Endothelial cell of umbilical vein (primary cell): ENCODE measurements at regions not wholly inside any gene's neighbourhood (a gene's known extent, or its start where the extent isn't known, plus 50 kb on each side); places are given as distances from the start of the nearest gene placed in this dataset.

Experiments
- BruUV-seq: library from RNA; stranded (reverse); fragments of 400-500 nt; replicated peaks from 2 replicates; lab custom pipeline; 2021; lab: Mats Ljungman, UMichigan
- CTCF ChIA-PET: fragments of 300-600, 350-600 bp; sonication (Branson Sonifier 250); formaldehyde crosslinking; loops from one replicate; lab custom pipeline; 2021; ENCODE audit warnings: antibody characterized with exemption, inconsistent platforms; lab: Charles Lee
- POLR2A ChIA-PET: fragments of 300-600, 350-600 bp; sonication (Branson Sonifier 250); formaldehyde crosslinking; loops from one replicate; lab custom pipeline; 2021; ENCODE audit warnings: antibody characterized with exemption, inconsistent platforms; lab: Charles Lee
- DNase-seq: peaks from one replicate; pipeline ENCODE4 v3.0.0-alpha.2; 2011; ENCODE audit warnings: low read depth, low spot score
- FAIRE-seq: peaks from 2 replicates; lab custom pipeline; 2011; peaks lifted over from hg19 to GRCh38; lab: Jason Lieb, UNC
- H2AFZ ChIP-seq: 2 replicates; pipeline ENCODE4 v1.6.0; 2012; ENCODE audit warnings: low read depth, low read length, control low read depth, inconsistent platforms
- H3K27ac ChIP-seq: 2 replicates; pipeline ENCODE4 v1.5.1; 2011; ENCODE audit warnings: low read depth, mild to moderate bottlenecking, control low read depth, low read length, moderate library complexity; ENCODE audit not compliant: insufficient read depth
- H3K27me3 ChIP-seq, 2 experiments: 2 replicates each; pipeline versions ENCODE4 v1.6.0 to v1.6.1; 2011; ENCODE audit warnings: low read length in 2 of 2, mixed read lengths in 1 of 2; ENCODE audit not compliant: control insufficient read depth in 2 of 2, insufficient read depth in 2 of 2
- H3K36me3 ChIP-seq, 2 experiments: 2 replicates in 1 of 2; 3 replicates in 1 of 2; pipeline ENCODE4 v1.5.1; 2011; ENCODE audit warnings: low read length in 2 of 2, mild to moderate bottlenecking in 1 of 2, moderate library complexity in 1 of 2; ENCODE audit not compliant: control insufficient read depth in 2 of 2, insufficient read depth in 2 of 2; ENCODE audit errors: extremely low read depth in 1 of 2
- H3K4me1 ChIP-seq: 3 replicates; pipeline ENCODE4 v1.5.1; 2011; ENCODE audit warnings: mild to moderate bottlenecking, low read length; ENCODE audit not compliant: control insufficient read depth, insufficient read depth; ENCODE audit errors: extremely low read depth
- H3K4me2 ChIP-seq: 2 replicates; pipeline ENCODE4 v1.6.1; 2011; ENCODE audit warnings: low read length, control low read depth, mixed read lengths; ENCODE audit not compliant: insufficient read depth
- H3K4me3 ChIP-seq, 3 experiments: fragments of 200-600 bp in 1 of 3; sonication (generic), shearing (Covaris generic) in 1 of 3; replicated peaks in 1 of 3; 2 replicates each; pipeline ENCODE4 v1.5.1; 2011 to 2016; ENCODE audit warnings: control low read depth in 3 of 3, low read length in 3 of 3, mild to moderate bottlenecking in 2 of 3, inconsistent platforms in 1 of 3, low read depth in 1 of 3, moderate library complexity in 1 of 3; ENCODE audit not compliant: insufficient read depth in 1 of 3
- H3K79me2 ChIP-seq: 2 replicates; pipeline ENCODE4 v1.6.0; 2012; ENCODE audit warnings: low read length, inconsistent platforms; ENCODE audit not compliant: control insufficient read depth, insufficient read depth
- H3K9ac ChIP-seq: replicated peaks from 2 replicates; pipeline ENCODE3; 2011; ENCODE audit warnings: low read length, control low read depth; ENCODE audit not compliant: insufficient read depth; ENCODE audit errors: extremely low read depth
- H3K9me1 ChIP-seq: replicated peaks from 3 replicates; pipeline ENCODE4 v1.6.0; 2011; ENCODE audit warnings: mild to moderate bottlenecking, low read length; ENCODE audit not compliant: control insufficient read depth, insufficient read depth; ENCODE audit errors: extremely low read depth
- H3K9me3 ChIP-seq: replicated peaks from 2 replicates; pipeline ENCODE4 v1.5.1; 2012; ENCODE audit warnings: low read length, inconsistent platforms; ENCODE audit not compliant: control insufficient read depth, insufficient read depth
- H4K20me1 ChIP-seq: replicated peaks from 2 replicates; pipeline ENCODE3; 2011; ENCODE audit warnings: mild to moderate bottlenecking, low read length; ENCODE audit not compliant: control insufficient read depth, insufficient read depth; ENCODE audit errors: extremely low read depth
- CTCF ChIP-seq, 2 donors: IDR thresholded peaks; 1 replicate in 1 of 2; 2 replicates in 1 of 2; pipeline ENCODE4 v1.5.1; 2011; ENCODE audit warnings: low read length in 2 of 2, mild to moderate bottlenecking in 2 of 2, moderate library complexity in 2 of 2, control low read depth in 1 of 2, inconsistent platforms in 1 of 2, low read depth in 1 of 2; ENCODE audit not compliant: insufficient read depth in 1 of 2; ENCODE audit errors: extremely low read depth in 1 of 2
- EZH2 ChIP-seq: IDR thresholded peaks from 2 replicates; pipeline ENCODE4 v1.6.1; 2012; ENCODE audit warnings: borderline replicate concordance, low read depth, mild to moderate bottlenecking, moderate library complexity, low read length, inconsistent platforms; ENCODE audit not compliant: severe bottlenecking
- FOS ChIP-seq: IDR thresholded peaks from 2 replicates; pipeline ENCODE4 v1.6.1; 2011; ENCODE audit warnings: mild to moderate bottlenecking, low read length, moderate library complexity, borderline replicate concordance; ENCODE audit not compliant: insufficient read depth
- GATA2 ChIP-seq: IDR thresholded peaks from 2 replicates; pipeline ENCODE4 v1.7.0; 2011; ENCODE audit warnings: low read depth, mild to moderate bottlenecking, moderate library complexity, mixed read lengths, low read length; ENCODE audit not compliant: insufficient read length, insufficient read depth
- JUN ChIP-seq: IDR thresholded peaks from 2 replicates; pipeline ENCODE4 v1.6.1; 2011; ENCODE audit warnings: borderline replicate concordance, low read depth; ENCODE audit not compliant: insufficient read length, insufficient read depth
- MAX ChIP-seq: IDR thresholded peaks from 2 replicates; pipeline ENCODE4 v1.6.1; 2011; ENCODE audit not compliant: insufficient read depth, insufficient read length
- MYC ChIP-seq: IDR thresholded peaks from one replicate; pipeline ENCODE4 v1.6.1; 2011; ENCODE audit warnings: mild to moderate bottlenecking, low read depth, low read length
- POLR2A ChIP-seq: IDR thresholded peaks from 2 replicates; pipeline ENCODE4 v1.6.1; 2012; ENCODE audit warnings: low read depth, mild to moderate bottlenecking, control low read depth, low read length
- POLR2AphosphoS5 ChIP-seq: IDR thresholded peaks from 2 replicates; pipeline ENCODE4 v1.6.1; 2012; ENCODE audit warnings: low read depth, mild to moderate bottlenecking, control low read depth, low read length, moderate library complexity; ENCODE audit not compliant: insufficient read depth
- dilution Hi-C: fragments of 300-500 bp; cut with MboI; formaldehyde crosslinking; loops from one replicate; pipeline ENCODE4 v1.15.0; 2019; ENCODE audit warnings: low sequenced_read_pairs; ENCODE audit not compliant: extremely low pct_ligation_motif_present
- intact Hi-C: fragments of 100-400 bp; cut with micrococcal nuclease; formaldehyde crosslinking; loops from one replicate; pipeline ENCODE4 v1.10.0; 2022

- intact Hi-C loops = no loop called here
- DNase-seq = no peak
Observed at GRCh38 chr10:1869861-1870260, 132.5 kb upstream of the ADARB2 start.

GRCh38 chr10:1860351-1860750 is 123.0 kb upstream of the ADARB2 start:
- Histone ChIP-seq H3K27me3 (no peaks in the 10 kb centered on the region), H3K4me3 (no peak overlapping the region), H3K27ac (no peak overlapping the region), H3K9me3 (peaks cover 9% of the 10 kb centered on the region), H2AFZ (no peak overlapping the region), H3K9ac (no peak overlapping the region), H3K36me3 (no peaks in the 10 kb centered on the region), H4K20me1 (no peaks in the 10 kb centered on the region), H3K9me1 (no peaks in the 10 kb centered on the region), H3K79me2 (no peaks in the 10 kb centered on the region), H3K4me2 (no peak overlapping the region), H3K4me1 (no peaks in the 10 kb centered on the region)
- ChIA-PET POLR2A (no interaction called here), CTCF (no interaction called here)
- TF ChIP-seq GATA2 = no peak
- TF ChIP-seq FOS = no peak
- TF ChIP-seq MYC = no peak
- no peak for TF ChIP-seq JUN
- no peak for TF ChIP-seq POLR2A
- TF ChIP-seq MAX = no peak
- no peak for TF ChIP-seq CTCF (IDR thresholded peaks at IDR 0.05; ENCODE audit: extremely low read depth in 1 of 2, insufficient read depth in 1 of 2, low read depth in 1 of 2, low read length in 2 of 2)
- TF ChIP-seq EZH2 = no peak
- TF ChIP-seq POLR2AphosphoS5 = no peak
- intact Hi-C loops = no loop called here
- FAIRE-seq = no peak
- BruUV-seq = no TSS peak
- dilution Hi-C loops = no loop called here
- DNase-seq = no peak

More at GRCh38 chr10:1869861-1870260, 132.5 kb upstream of the ADARB2 start:
- TF ChIP-seq MAX = no peak
- TF ChIP-seq POLR2A = no peak
- no peak overlapping the region for H3K4me2 ChIP-seq
- POLR2A ChIA-PET = no interaction called here
- H3K27ac ChIP-seq = no peak overlapping the region
- H3K79me2 ChIP-seq = no peaks in the 10 kb centered on the region
- H3K9me1 ChIP-seq = no peaks in the 10 kb centered on the region
- H3K4me3 ChIP-seq = no peak overlapping the region
- BruUV-seq = no TSS peak
- H3K9ac ChIP-seq = no peak overlapping the region
- CTCF ChIA-PET = no interaction called here
- H3K9me3 ChIP-seq = peaks cover 5% of the 10 kb centered on the region
- no peaks in the 10 kb centered on the region for H4K20me1 ChIP-seq
- H3K36me3 ChIP-seq = no peaks in the 10 kb centered on the region
- dilution Hi-C loops = no loop called here
- no peak overlapping the region for H2AFZ ChIP-seq
- no peaks in the 10 kb centered on the region for H3K4me1 ChIP-seq
- FAIRE-seq = no peak
- no peaks in the 10 kb centered on the region for H3K27me3 ChIP-seq
